SK-N-SH (cell line): ENCODE measurements at regions not wholly inside any gene's neighbourhood (a gene's known extent, or its start where the extent isn't known, plus 50 kb on each side); places are given as distances from the start of the nearest gene placed in this dataset.

Experiments used
- EP300 ChIP-seq, 2 experiments: IDR thresholded peaks; 2 replicates each; pipeline versions ENCODE4 v1.4.0 to v1.6.1; 2012; ENCODE audit warnings: borderline replicate concordance in 1 of 2, low read depth in 1 of 2, low read length in 1 of 2
- RFX5 ChIP-seq: IDR thresholded peaks from 2 replicates; pipeline ENCODE4 v1.6.1; 2012; ENCODE audit warnings: mild to moderate bottlenecking, improper control_type of control experiment, low read length
- SIN3A ChIP-seq: IDR thresholded peaks from 2 replicates; pipeline ENCODE4 v1.6.1; 2012; ENCODE audit warnings: low read depth, mild to moderate bottlenecking, low read length, moderate library complexity, borderline replicate concordance
- SMC3 ChIP-seq: IDR thresholded peaks from 2 replicates; pipeline ENCODE4 v1.6.1; 2012; ENCODE audit warnings: low read depth, low read length, improper control_type of control experiment
- TF ChIP-seq, protein P1 (sequence below): fragments of 150-350 bp; IDR thresholded peaks from 2 replicates; pipeline ENCODE4 v1.6.1; 2017; ENCODE audit warnings: antibody characterized with exemption, low read length, low read depth, borderline replicate concordance

DNA sequence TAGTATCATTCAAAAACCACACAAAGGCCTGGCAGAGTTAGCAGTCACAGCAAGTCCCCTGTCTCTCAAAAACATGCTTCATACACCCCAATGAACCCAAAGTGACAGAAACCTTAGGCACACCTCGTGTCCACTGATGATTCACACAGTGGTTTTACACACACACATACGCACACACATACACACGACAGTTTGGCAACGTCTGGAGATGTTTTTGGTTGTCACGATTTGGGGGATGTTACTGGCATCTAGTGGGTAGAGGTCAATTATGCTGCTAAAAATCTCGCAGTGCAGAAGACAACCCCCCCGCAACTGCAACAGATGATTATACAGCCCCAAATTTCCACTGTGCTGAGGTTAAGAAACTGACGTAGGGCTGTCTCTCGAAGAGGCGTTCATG, 72.9 kb upstream of the PARD3B start:
- no peak for TF ChIP-seq EP300 (IDR thresholded peaks at IDR 0.05; ENCODE audit: borderline replicate concordance in 1 of 2, low read depth in 1 of 2, low read length in 1 of 2)
- no peak for TF ChIP-seq RFX5
- no peak for TF ChIP-seq SIN3A
- TF ChIP-seq SMC3: no peak
- TF ChIP-seq, protein P1, sequence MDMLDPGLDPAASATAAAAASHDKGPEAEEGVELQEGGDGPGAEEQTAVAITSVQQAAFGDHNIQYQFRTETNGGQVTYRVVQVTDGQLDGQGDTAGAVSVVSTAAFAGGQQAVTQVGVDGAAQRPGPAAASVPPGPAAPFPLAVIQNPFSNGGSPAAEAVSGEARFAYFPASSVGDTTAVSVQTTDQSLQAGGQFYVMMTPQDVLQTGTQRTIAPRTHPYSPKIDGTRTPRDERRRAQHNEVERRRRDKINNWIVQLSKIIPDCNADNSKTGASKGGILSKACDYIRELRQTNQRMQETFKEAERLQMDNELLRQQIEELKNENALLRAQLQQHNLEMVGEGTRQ: no peak
